Breast epithelium (tissue), 4 donors: ENCODE measurements at regions not wholly inside any gene's neighbourhood (a gene's known extent, or its start where the extent isn't known, plus 50 kb on each side); places are given as distances from the start of the nearest gene placed in this dataset.

Experiments used
- DNase-seq, 2 donors: peaks; one replicate each; pipeline ENCODE4 v3.0.0-alpha.2; 2019; ENCODE audit warnings: low spot score in 2 of 2
- H3K27ac ChIP-seq, 2 donors: fragments of 200-600 bp; sonication (generic) in 1 of 2; one replicate each; pipeline ENCODE4 v1.5.1; 2016 to 2019; ENCODE audit warnings: mild to moderate bottlenecking in 1 of 2
- H3K27me3 ChIP-seq, 2 donors: fragments of 200-600 bp; sonication (generic) in 1 of 2; one replicate each; pipeline versions ENCODE4 v1.5.1 to v1.6.0; 2017 to 2019; ENCODE audit warnings: control low read depth in 1 of 2, mild to moderate bottlenecking in 1 of 2
- H3K36me3 ChIP-seq: fragments of 200-600 bp; one replicate; pipeline ENCODE4 v1.5.1; 2019
- H3K4me1 ChIP-seq, 2 donors: fragments of 200-600 bp; sonication (generic); one replicate each; pipeline ENCODE4 v1.5.1; 2016 to 2019; ENCODE audit warnings: control low read depth in 1 of 2
- H3K4me3 ChIP-seq, 3 donors: fragments of 200-600 bp; sonication (generic); 1 replicate in 2 of 3; 2 replicates in 1 of 3; pipeline ENCODE4 v1.5.1; 2016 to 2019; ENCODE audit warnings: mild to moderate bottlenecking in 3 of 3, moderate library complexity in 2 of 3
- H3K9me3 ChIP-seq, 2 donors: fragments of 200-600 bp; sonication (generic) in 1 of 2; one replicate each; pipeline ENCODE4 v1.5.1; 2016 to 2019; ENCODE audit warnings: control low read depth in 1 of 2
- CTCF ChIP-seq, 3 donors: fragments of 450-650 bp; IDR thresholded peaks; one replicate each; pipeline ENCODE4 v1.5.1; 2016 to 2017; ENCODE audit warnings: antibody characterized with exemption in 3 of 3, mild to moderate bottlenecking in 3 of 3, moderate library complexity in 3 of 3
- POLR2A ChIP-seq: fragments of 450-650 bp; IDR thresholded peaks from one replicate; pipeline ENCODE4 v1.6.1; 2016; ENCODE audit warnings: antibody characterized with exemption, mild to moderate bottlenecking, moderate library complexity
- POLR2AphosphoS5 ChIP-seq, 3 donors: sonication (generic); formaldehyde crosslinking; IDR thresholded peaks; one replicate each; pipeline ENCODE4 v1.6.1; 2017; ENCODE audit warnings: antibody characterized with exemption in 3 of 3
- intact Hi-C: fragments of 100-400 bp; cut with DNase I; formaldehyde crosslinking; loops from one replicate; pipeline ENCODE4 v1.15.1; 2023; ENCODE audit warnings: low total_unique reads

GRCh38 chr18:54742120-54742519, 86.2 kb upstream of the RAB27B start:
- Histone ChIP-seq H3K4me3 (no peak overlapping the region), H3K36me3 (no peaks in the 10 kb centered on the region), H3K9me3 (no peaks in the 10 kb centered on the region), H3K27ac (peak overlapping the region in 1 of 2 donors; percentile 23), H3K27me3 (no peaks in the 10 kb centered on the region), H3K4me1 (no peaks in the 10 kb centered on the region)
- no peak for DNase-seq
- intact Hi-C loops, result no loop called here
- no peak for TF ChIP-seq POLR2A
- no peak for TF ChIP-seq CTCF (IDR thresholded peaks at IDR 0.05)
- TF ChIP-seq POLR2AphosphoS5 (IDR thresholded peaks at IDR 0.05), result no peak

- H3K27me3 ChIP-seq, result no peaks in the 10 kb centered on the region
- H3K9me3 ChIP-seq, result no peaks in the 10 kb centered on the region
- TF ChIP-seq POLR2A (no peak), POLR2AphosphoS5 (IDR thresholded peaks at IDR 0.05) (peak in 1 of 3 donors; percentile 30)
- DNase-seq, result peak in 1 of 2 donors; percentile 38
- no peak overlapping the region for H3K4me3 ChIP-seq
- no peaks in the 10 kb centered on the region for H3K4me1 ChIP-seq
- H3K27ac ChIP-seq, result peak overlapping the region in 1 of 2 donors; percentile 23
- intact Hi-C loops, result no loop called here
- H3K36me3 ChIP-seq, result no peaks in the 10 kb centered on the region
Observed at GRCh38 chr18:54742659-54743604, 85.3 kb upstream of the RAB27B start.

- no peaks in the 10 kb centered on the region for H3K27me3 ChIP-seq
- TF ChIP-seq CTCF (IDR thresholded peaks at IDR 0.05), result no peak
- no peak for TF ChIP-seq POLR2AphosphoS5 (IDR thresholded peaks at IDR 0.05)
- TF ChIP-seq POLR2A, result no peak
Observed at GRCh38 chr18:54743605-54743995, 84.7 kb upstream of the RAB27B start.

GRCh38 chr18:54749291-54749690, 79.0 kb upstream of the RAB27B start:
- H3K36me3 ChIP-seq, result no peaks in the 10 kb centered on the region
- no peak for TF ChIP-seq POLR2A
- no peak for TF ChIP-seq CTCF (IDR thresholded peaks at IDR 0.05)
- TF ChIP-seq POLR2AphosphoS5 (IDR thresholded peaks at IDR 0.05), result no peak
- H3K27ac ChIP-seq, result no peak overlapping the region
- no peaks in the 10 kb centered on the region for H3K9me3 ChIP-seq
- no peak overlapping the region for H3K4me3 ChIP-seq
- intact Hi-C loops, result no loop called here
- H3K27me3 ChIP-seq, result no peaks in the 10 kb centered on the region
- no peak for DNase-seq
- H3K4me1 ChIP-seq, result no peaks in the 10 kb centered on the region

More at GRCh38 chr18:54743605-54743995, 84.7 kb upstream of the RAB27B start:
- Histone ChIP-seq H3K27ac (no peak overlapping the region), H3K36me3 (no peaks in the 10 kb centered on the region), H3K4me1 (no peaks in the 10 kb centered on the region), H3K4me3 (no peak overlapping the region), H3K9me3 (no peaks in the 10 kb centered on the region)
- DNase-seq, result no peak
- intact Hi-C loops, result no loop called here

- TF ChIP-seq POLR2A (no peak), CTCF (IDR thresholded peaks at IDR 0.05) (no peak), POLR2AphosphoS5 (IDR thresholded peaks at IDR 0.05) (no peak)
- H3K9me3 ChIP-seq, result no peaks in the 10 kb centered on the region
- H3K4me1 ChIP-seq, result no peaks in the 10 kb centered on the region
- H3K36me3 ChIP-seq, result no peaks in the 10 kb centered on the region
- no peak for DNase-seq
- no peaks in the 10 kb centered on the region for H3K27me3 ChIP-seq
- H3K4me3 ChIP-seq, result no peak overlapping the region
- intact Hi-C loops, result no loop called here
- no peak overlapping the region for H3K27ac ChIP-seq
Observed at GRCh38 chr18:54750350-54750749, 77.9 kb upstream of the RAB27B start.
